Fibroblast of mammary gland (primary cell): ENCODE measurements at regions not wholly inside any gene's neighbourhood (a gene's known extent, or its start where the extent isn't known, plus 50 kb on each side); places are given as distances from the start of the nearest gene placed in this dataset.

Source experiments
- DNase-seq: peaks from one replicate; pipeline ENCODE4 v3.0.0-alpha.2; 2010; ENCODE audit warnings: low read depth
- H3K4me3 ChIP-seq: 2 replicates; pipeline ENCODE4 v1.5.1; 2011; ENCODE audit warnings: low read depth, mild to moderate bottlenecking, low read length, moderate library complexity; ENCODE audit not compliant: control insufficient read depth
- TF ChIP-seq, protein P1 (sequence below): conservative IDR thresholded peaks from 2 replicates; pipeline ENCODE4 v1.5.1; 2011; ENCODE audit warnings: low read depth, low read length, inconsistent platforms; ENCODE audit not compliant: control insufficient read depth, insufficient read depth

GRCh38 chr21:41600116-41600515, 92.2 kb upstream of the TMPRSS2 start:
- DNase-seq, result no peak
- TF ChIP-seq, protein P1, sequence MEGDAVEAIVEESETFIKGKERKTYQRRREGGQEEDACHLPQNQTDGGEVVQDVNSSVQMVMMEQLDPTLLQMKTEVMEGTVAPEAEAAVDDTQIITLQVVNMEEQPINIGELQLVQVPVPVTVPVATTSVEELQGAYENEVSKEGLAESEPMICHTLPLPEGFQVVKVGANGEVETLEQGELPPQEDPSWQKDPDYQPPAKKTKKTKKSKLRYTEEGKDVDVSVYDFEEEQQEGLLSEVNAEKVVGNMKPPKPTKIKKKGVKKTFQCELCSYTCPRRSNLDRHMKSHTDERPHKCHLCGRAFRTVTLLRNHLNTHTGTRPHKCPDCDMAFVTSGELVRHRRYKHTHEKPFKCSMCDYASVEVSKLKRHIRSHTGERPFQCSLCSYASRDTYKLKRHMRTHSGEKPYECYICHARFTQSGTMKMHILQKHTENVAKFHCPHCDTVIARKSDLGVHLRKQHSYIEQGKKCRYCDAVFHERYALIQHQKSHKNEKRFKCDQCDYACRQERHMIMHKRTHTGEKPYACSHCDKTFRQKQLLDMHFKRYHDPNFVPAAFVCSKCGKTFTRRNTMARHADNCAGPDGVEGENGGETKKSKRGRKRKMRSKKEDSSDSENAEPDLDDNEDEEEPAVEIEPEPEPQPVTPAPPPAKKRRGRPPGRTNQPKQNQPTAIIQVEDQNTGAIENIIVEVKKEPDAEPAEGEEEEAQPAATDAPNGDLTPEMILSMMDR, result no peak
- no peak overlapping the region for H3K4me3 ChIP-seq

DNA sequence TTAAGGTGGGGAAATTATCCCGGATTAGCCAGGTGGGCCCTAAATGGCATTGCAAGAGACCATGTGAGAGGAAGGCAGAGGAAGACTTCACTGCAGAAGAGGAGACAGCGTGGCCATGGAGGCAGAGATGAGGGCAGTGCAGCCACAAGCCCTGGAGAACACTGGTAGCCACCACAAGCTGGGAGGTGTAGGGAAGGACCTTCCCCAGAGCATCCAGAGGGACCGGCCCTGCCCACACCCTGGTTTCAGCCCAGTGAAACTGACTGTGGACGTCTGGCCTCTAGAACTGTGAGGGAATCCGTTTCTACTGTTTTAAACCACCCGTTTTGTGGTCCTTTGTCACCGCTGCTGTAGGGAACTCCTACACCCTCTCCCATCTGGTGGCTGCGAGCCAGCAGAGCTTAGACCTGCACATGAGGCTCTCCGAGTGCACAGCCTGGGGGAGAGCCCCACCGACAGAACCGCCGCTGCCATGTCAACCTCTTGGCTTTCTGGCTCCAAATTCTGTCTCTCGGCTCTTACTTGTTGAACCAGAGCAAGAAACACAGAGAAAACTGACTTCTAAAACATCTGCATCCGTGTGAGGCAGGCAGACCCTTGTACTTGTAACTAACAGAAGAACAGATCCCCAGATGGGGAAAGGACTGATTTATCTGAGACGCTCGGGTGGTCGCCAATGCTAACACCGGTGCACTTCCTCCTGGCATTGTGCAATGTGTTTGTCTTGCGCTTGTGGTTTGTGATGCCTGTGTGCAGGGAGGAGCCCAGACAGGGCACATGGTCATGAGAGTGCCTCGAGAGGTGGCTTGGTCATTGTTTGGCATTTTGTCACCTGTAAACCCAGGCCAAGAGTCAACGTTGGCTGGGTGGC, 90.8 kb upstream of the TMPRSS2 start:
- H3K4me3 ChIP-seq, result no peak overlapping the region
- TF ChIP-seq, protein P1, result no peak

DNA sequence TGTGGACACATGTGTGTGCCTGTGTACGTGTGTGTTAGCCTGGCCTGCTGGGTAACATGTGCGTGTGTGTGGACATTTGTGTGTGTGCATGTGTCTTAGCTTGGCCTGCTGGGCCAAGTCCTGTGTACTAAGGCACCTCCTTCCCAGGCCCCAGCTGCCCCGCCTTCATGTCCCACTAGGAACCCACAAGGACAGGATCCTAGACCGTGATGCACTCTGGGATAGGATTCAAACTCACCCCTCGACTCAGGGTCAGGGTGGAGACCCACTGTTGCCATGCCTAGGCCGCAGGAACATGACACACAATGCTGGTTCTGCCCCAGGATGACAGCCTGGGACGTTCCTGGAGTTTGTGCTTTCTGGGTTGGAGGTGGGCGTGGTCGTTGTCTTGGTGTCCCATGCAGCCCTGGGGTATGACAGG, 89.9 kb upstream of the TMPRSS2 start:
- DNase-seq, result no peak
- H3K4me3 ChIP-seq, result no peak overlapping the region
- TF ChIP-seq, protein P1, result no peak

More for the DNA sequence above, 90.8 kb upstream of the TMPRSS2 start:
- DNase-seq, result peak; percentile 15

- DNase-seq, result no peak
- TF ChIP-seq, protein P1, result no peak
- no peak overlapping the region for H3K4me3 ChIP-seq
These were observed 89.3 kb upstream of the TMPRSS2 start for GRCh38 chr21:41597227-41597626.

DNA sequence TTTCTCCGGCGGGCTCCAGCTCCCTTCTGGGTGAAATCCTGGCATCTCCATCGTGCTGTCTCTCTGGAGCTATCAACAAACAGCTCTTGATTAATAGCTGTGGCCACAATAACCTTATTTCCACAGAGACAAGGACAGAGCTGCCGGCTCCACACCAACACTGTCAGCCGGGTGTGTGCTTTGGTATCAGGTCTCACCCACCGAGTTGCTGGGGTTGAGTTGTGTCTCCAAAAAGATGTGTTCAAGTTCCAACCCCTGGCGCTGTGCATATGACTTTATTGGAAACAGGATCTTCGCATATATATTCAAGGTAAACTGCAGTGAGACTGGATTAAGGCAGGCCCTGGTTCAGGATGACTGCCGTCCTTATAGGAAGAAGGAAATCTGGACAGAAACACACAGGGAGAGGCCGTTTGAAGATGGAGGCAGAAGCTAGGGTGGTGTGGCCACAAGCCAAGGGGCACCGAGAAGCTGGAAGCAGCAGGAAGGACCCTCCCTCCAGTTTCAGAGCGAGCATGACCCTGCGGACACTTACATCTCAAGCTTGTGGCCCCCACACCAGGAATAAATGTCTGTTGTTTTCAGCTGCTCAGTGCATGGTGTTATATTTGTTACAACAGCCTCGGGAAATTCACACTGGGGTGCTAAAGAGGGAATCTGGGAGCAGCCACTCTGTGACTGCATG, 88.4 kb upstream of the TMPRSS2 start:
- no peak for DNase-seq
- no peak overlapping the region for H3K4me3 ChIP-seq
- TF ChIP-seq, protein P1, result no peak

DNA sequence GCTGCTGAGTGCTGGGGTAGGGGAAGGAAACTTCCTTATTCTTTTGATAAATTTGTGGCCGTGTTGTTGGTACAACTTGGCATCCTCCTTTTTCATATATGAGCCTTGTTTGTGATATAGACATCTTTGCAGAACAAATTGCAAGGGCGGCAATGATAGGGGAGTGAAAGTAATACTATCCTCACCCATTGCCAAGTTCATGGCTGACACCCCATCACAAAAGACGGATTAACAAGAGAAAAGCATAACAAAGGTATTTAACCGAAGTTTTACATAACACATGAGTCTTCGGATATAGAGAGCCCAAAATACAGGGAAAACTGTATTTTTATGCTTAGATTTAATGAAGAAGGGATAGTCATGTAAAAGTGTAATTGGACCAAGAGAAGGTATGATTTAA, 86.3 kb upstream of the TMPRSS2 start:
- TF ChIP-seq, protein P1, result no peak
- no peak for DNase-seq
- no peak overlapping the region for H3K4me3 ChIP-seq
